HG02840 (cell line): ENCODE measurements at regions not wholly inside any gene's neighbourhood (a gene's known extent, or its start where the extent isn't known, plus 50 kb on each side); places are given as distances from the start of the nearest gene placed in this dataset.

Experiments used
- ATAC-seq: cut with Tn5 transposase; IDR thresholded peaks from one replicate; pipeline ENCODE4 v1.9.1; 2021; ENCODE audit warnings: mild to moderate bottlenecking, moderate library complexity, moderate number of reproducible peaks; ENCODE audit not compliant: unreplicated experiment, low FRiP score

DNA sequence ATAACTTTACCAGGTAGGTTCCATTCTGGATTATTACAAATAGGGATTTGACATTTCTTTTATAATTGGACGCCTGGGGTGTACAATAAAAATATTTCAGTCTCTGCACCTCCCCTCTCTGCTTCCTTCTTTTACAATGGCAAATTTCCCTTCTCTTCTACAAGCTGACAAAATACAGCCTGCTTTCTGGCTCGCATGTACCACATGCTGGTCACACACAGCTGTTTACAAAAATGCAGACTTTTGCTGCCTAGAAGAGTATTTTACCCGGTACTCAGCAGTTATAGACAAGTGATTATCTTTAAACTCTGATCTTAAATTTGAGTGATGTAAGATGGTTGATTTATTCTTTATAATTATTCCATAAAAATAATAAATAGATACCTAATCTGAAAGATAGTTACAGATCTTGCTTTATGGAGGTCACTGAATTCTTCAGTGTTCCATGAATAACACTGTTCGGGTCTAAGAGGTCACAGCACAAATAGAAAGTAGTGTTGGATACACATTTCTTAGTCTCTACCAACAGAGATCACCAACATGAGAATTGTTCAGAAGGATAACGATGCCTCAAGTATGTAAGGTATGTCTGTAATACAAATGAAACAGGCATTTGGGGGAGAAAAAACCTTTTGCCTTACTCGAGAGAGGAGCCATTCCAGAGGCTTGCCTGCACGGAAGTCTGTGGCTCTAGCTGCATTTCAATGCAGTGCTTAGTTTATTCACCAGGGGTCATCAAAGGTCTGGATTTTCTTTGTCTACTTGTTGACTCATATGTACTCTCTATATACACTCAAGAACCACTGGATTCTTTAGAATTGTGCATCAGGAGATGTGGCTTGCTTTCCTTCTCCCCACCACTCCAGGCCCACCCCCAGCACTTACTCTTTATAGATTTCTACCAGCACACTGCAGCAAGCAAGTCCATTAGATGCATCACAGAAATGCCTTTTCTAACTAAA lies 206.6 kb upstream of the RFX3 start:
- ATAC-seq = peak; percentile 84

DNA sequence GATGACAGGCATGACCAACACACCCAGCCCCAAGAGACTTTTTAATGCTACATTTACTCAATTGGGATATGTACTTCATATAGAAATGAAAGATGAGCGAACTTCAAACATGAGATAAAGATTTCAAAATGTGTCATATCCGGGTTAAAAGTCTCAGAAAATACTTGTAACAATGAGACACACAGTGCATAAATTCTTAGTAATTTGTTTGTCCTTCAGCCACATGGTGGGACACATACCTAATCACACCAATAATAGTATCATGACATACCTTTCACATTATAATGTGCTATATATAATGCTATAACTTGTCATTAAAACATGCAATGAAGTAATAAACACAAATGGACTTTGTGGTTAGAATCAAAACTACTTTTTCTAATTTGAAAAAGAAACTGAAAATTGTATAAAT lies 204.7 kb upstream of the RFX3 start:
- no peak for ATAC-seq

GRCh38 chr9:3721096-3721495 lies 195.3 kb upstream of the RFX3 start:
- ATAC-seq = no peak

- ATAC-seq = no peak
Measured at GRCh38 chr9:3719286-3719685, 193.5 kb upstream of the RFX3 start.

- no peak for ATAC-seq
Measured at GRCh38 chr9:3716415-3716814, 190.6 kb upstream of the RFX3 start.

DNA sequence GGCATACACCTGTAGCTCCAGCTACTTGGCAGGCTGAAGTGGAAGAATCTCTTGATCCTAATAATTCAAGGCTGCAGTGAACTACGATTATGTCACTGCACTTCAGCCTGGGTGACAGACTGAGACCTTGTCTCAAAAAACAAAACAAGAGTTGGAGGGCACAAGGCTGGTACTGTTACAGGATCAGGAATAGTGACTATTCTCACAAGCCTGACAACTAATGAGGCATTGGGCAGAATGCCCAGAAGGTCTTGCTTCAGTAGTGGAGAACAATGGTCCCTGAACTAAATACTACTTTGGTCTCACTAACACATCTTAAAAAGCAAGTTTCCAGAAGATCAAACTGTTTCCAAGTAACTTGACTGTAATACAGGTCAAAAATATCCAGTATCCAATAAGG lies 182.9 kb upstream of the RFX3 start:
- no peak for ATAC-seq

- no peak for ATAC-seq
Measured at GRCh38 chr9:3704890-3705289, 179.1 kb upstream of the RFX3 start.

- no peak for ATAC-seq
Measured at GRCh38 chr9:3700772-3701171, 175.0 kb upstream of the RFX3 start.

DNA sequence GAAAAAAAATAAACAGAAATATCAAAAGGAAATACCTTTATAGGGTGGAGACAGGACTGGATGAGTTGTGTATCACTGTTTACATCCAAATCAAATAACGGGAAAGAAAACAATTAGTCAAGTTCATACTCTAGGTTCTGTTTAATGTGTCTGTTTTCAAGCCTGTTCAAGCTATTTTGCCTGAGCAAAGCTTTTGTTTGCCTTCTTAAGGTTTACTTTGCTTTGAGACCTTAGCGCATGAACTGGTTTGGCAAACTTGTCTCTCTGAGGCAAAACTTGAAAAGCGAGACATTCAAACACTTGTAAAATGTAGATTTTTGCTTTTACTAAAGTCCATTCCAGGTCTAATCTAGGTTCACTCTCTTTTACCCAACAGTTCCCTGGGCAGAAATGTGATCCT lies 174.1 kb upstream of the RFX3 start:
- ATAC-seq = no peak

DNA sequence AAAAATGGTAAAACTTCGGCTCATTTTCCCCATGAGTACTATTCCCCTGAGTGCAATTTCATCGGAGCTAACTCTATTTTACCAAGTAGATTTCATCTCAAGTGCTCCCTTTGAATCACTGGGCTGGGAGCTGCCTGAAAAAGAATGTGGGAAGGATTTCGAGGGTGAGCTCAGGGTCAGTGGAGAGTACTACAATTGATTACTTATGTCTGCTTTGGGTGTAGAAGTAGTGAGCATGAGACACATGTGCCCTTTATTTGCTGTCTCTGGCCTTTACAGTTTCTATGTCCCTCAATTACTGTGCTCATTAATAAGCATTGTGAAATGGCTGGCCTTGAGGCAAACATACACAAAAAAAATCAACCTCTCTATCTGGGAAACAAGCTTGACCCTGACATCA lies 172.7 kb upstream of the RFX3 start:
- ATAC-seq = no peak

DNA sequence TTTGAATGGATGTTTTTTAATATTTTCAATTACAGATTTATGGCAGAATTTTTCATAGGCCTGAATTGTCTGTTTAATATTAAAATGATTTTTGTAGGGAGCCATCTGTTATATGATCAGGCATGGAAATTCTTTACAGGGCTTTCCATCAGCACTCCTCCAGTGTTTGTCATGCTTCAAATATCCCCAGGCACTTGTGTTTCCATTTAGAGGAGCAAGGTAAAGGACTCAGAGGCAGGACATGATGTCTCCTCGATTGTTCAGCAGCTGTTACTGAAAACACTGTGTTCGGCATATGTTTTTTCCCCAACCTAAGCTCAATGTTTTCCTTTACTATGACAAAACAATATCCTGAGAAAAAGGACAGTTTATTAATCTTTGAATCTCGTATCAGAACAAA lies 172.3 kb upstream of the RFX3 start:
- no peak for ATAC-seq

DNA sequence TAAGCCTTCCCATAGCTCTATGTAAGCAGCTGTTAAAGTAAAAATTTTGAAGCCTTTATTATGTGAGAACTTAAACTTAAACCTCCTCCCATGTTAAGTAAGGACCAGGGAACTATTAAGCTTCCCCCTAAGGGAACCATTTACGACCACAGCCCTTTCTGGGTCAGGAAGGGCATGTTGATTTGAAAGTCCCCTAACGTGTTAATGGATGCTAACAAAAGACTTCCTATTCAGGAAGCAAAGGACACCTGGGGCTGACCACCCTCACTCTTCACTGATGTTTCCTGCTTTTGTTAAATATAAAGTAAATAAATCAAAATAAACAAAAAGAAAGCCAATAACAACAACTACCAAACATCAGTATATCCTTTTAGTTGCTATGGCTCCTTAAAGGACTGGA lies 170.6 kb upstream of the RFX3 start:
- ATAC-seq = no peak

- no peak for ATAC-seq
Measured at GRCh38 chr9:3692606-3693005, 166.8 kb upstream of the RFX3 start.

- no peak for ATAC-seq
Measured at GRCh38 chr9:3689555-3689954, 163.8 kb upstream of the RFX3 start.

DNA sequence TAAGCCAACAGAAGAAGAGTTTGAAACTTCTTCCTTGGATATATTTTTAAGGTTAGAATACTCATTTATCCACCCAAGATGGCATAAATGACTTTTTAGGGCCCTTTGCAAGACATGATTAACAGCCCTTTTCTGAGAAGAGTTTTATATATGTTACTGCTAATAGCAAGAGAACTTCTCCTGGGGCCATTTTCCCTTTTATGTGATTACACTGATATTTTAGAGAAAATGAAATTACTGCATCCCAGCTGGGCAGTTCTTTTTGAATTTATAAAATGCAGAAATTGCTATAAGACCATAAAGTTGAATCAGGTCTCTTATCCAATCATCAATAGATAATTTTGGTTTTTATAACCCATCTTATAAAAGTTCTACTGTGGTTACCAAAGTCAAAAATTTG lies 161.3 kb upstream of the RFX3 start:
- no peak for ATAC-seq

GRCh38 chr9:3682186-3682585 lies 156.4 kb upstream of the RFX3 start:
- no peak for ATAC-seq

DNA sequence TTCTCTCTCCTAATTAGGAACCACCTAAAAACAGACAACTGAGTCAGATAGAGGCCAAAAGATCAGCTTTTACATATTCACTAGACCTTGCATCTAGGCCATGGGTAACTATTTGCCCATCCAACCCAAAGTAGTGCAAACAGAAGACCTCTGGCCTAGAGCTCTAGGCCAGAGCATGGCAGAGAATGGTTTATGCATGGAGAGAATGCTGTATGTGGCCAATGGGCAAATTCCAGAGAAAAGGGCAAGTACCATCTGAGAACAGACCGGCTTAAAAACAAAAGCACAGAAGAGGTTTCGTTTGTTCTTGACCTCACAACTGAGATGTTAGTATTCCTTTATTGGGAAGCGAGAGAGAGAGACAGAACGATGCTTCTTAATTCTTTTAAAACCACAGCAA lies 151.7 kb upstream of the RFX3 start:
- ATAC-seq = no peak

- ATAC-seq = no peak
Measured at GRCh38 chr9:3676766-3677165, 151.0 kb upstream of the RFX3 start.

DNA sequence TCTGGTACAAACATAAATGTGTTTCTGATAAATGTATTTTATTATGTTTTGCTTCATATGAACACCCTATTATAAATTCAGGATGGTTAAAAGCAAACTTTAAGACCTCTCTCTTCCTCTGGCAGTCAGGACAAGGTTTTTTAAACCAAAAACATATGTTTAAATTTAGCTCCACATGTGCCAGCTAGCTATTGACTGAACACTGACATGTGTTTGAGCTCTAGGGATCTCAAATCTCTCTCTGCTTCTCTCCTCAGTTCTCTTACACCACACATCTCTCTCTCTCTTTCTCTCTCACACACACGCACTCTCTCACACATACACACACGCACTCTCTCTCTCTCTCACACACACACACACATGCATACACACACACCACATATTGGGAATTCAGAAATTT lies 150.1 kb upstream of the RFX3 start:
- ATAC-seq = no peak

- no peak for ATAC-seq
Measured at GRCh38 chr9:3674561-3674960, 148.8 kb upstream of the RFX3 start.

- ATAC-seq = no peak
Measured at GRCh38 chr9:3672399-3672798, 146.6 kb upstream of the RFX3 start.

DNA sequence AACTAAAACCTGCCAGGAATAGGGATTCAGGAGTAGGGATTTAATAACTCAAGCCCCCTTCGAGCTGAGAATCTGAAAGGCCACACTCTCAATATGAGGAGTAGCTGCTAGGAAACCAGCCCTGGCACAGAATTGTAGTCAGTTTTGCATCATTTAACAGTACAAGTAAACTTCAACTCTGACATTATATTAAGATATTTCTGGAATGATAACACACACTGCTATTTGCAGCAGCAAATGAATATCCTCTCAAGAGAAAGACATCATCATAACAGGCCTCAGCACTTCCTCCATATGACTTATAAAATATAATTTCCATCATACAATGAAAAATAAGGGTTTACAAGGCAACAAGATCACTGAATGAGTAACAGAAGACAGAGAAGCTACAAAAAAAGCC lies 138.2 kb upstream of the RFX3 start:
- ATAC-seq = no peak
